K562 (cell line): ENCODE measurements at regions not wholly inside any gene's neighbourhood (a gene's known extent, or its start where the extent isn't known, plus 50 kb on each side); places are given as distances from the start of the nearest gene placed in this dataset.

Source experiments
- ATAC-seq: fragments of 200-7000 bp; cut with Tn5 transposase; 3 replicates; pipeline ENCODE4 v1.9.1; 2020; ENCODE audit warnings: moderate library complexity
- BruUV-seq: library from RNA; stranded (reverse); fragments of 400-500 nt; replicated peaks from 2 replicates; lab custom pipeline; 2021; lab: Mats Ljungman, UMichigan
- CTCF ChIA-PET: fragments of 300-600 bp; formaldehyde crosslinking; extraction: SDS; loops from one replicate; lab custom pipeline; 2021; ENCODE audit warnings: low intra/inter-chr PET ratio; lab: Yijun Ruan, JAX
- POLR2A ChIA-PET: fragments of 300-600, 350-650 bp; sonication (Branson Sonifier 250); formaldehyde crosslinking; extraction: SDS; loops from one replicate; lab custom pipeline; 2021; ENCODE audit warnings: antibody characterized with exemption, inconsistent platforms; lab: Yijun Ruan, JAX
- DNase-seq, 4 experiments: peaks; one replicate each; pipeline versions ENCODE4 v3.0.0 to v3.0.0-alpha.2; 2011 to 2018; ENCODE audit warnings: low spot score in 3 of 4, mixed read lengths in 3 of 4; ENCODE audit errors: extremely low read depth in 1 of 4
- FAIRE-seq: peaks from 2 replicates; lab custom pipeline; 2011; peaks lifted over from hg19 to GRCh38; lab: Jason Lieb, UNC
- H2AFZ ChIP-seq: 2 replicates; pipeline ENCODE4 v1.6.0; 2011; ENCODE audit warnings: low read depth, low read length, control low read depth, inconsistent platforms
- H3K27ac ChIP-seq: fragments of 200-600 bp; 3 replicates; pipeline ENCODE4 v1.8.0; 2011; ENCODE audit warnings: low read depth, mild to moderate bottlenecking, control low read depth, inconsistent platforms, low read length, moderate library complexity, mixed read lengths; ENCODE audit errors: extremely low read depth
- H3K27me3 ChIP-seq, 2 experiments: fragments of 300-600 bp in 1 of 2; 2 replicates in 1 of 2; 3 replicates in 1 of 2; pipeline versions ENCODE4 v1.6.0 to v1.8.0; 2011; ENCODE audit warnings: inconsistent platforms in 2 of 2, low read length in 2 of 2, mild to moderate bottlenecking in 1 of 2, mixed read lengths in 1 of 2, moderate library complexity in 1 of 2; ENCODE audit not compliant: control insufficient read depth in 2 of 2, insufficient read depth in 2 of 2
- H3K36me3 ChIP-seq: fragments of 300-600 bp; 3 replicates; pipeline ENCODE4 v1.8.0; 2011; ENCODE audit warnings: mild to moderate bottlenecking, low read length, inconsistent platforms; ENCODE audit not compliant: control insufficient read depth, insufficient read depth
- H3K4me1 ChIP-seq, 2 experiments: fragments of 200-600 bp in 1 of 2; replicated peaks in 1 of 2; 2 replicates in 1 of 2; 3 replicates in 1 of 2; pipeline versions ENCODE4 v1.5.1 to v1.8.0; 2011; ENCODE audit warnings: inconsistent platforms in 2 of 2, low read length in 2 of 2, mild to moderate bottlenecking in 1 of 2, mixed read lengths in 1 of 2, moderate library complexity in 1 of 2; ENCODE audit not compliant: control insufficient read depth in 2 of 2, insufficient read depth in 2 of 2
- H3K4me2 ChIP-seq: 2 replicates; pipeline ENCODE4 v1.6.1; 2011; ENCODE audit warnings: low read length, control low read depth, inconsistent platforms, mixed read lengths; ENCODE audit not compliant: insufficient read depth
- H3K4me3 ChIP-seq: fragments of 200-600 bp; sonication (generic), shearing (Covaris generic); 2 replicates; pipeline ENCODE4 v1.5.1; 2016; ENCODE audit warnings: control low read depth, inconsistent platforms
- H3K79me2 ChIP-seq: fragments of 200-600 bp; 3 replicates; pipeline ENCODE4 v1.8.0; 2011; ENCODE audit warnings: low read length, inconsistent platforms; ENCODE audit not compliant: control insufficient read depth, insufficient read depth
- H3K9ac ChIP-seq, 2 experiments: 2 replicates each; pipeline versions ENCODE4 v1.6.0 to v1.6.1; 2011; ENCODE audit warnings: low read depth in 2 of 2, low read length in 2 of 2, control low read depth in 1 of 2, inconsistent platforms in 1 of 2, mild to moderate bottlenecking in 1 of 2, mixed read lengths in 1 of 2; ENCODE audit not compliant: insufficient read depth in 1 of 2
- H3K9me1 ChIP-seq: one replicate; pipeline ENCODE4 v1.6.0; 2011; ENCODE audit warnings: inconsistent platforms, mild to moderate bottlenecking, low read length, moderate library complexity; ENCODE audit not compliant: control insufficient read depth, insufficient read depth
- H3K9me3 ChIP-seq: replicated peaks from 2 replicates; pipeline ENCODE4 v1.5.1; 2011; ENCODE audit warnings: low read depth, low read length, inconsistent platforms; ENCODE audit not compliant: control insufficient read depth, insufficient read depth
- H4K20me1 ChIP-seq: replicated peaks from 2 replicates; pipeline ENCODE4 v1.6.1; 2011; ENCODE audit warnings: low read length, inconsistent platforms, mixed read lengths; ENCODE audit not compliant: control insufficient read depth, insufficient read depth
- DPF2 ChIP-seq: fragments of 450-650 bp; IDR thresholded peaks from 2 replicates; pipeline ENCODE4 v1.6.1; 2016
- EHMT2 ChIP-seq: fragments of 450-650 bp; IDR thresholded peaks from 2 replicates; pipeline ENCODE4 v1.6.1; 2018; ENCODE audit warnings: antibody characterized with exemption
- FOXK1 ChIP-seq: sonication (generic); formaldehyde crosslinking; IDR thresholded peaks from 2 replicates; pipeline ENCODE4 v1.8.0; 2022; ENCODE audit warnings: missing genetic modification reagents, mild to moderate bottlenecking, borderline replicate concordance
- RBM25 ChIP-seq: fragments of 200-400 bp; formaldehyde crosslinking; IDR thresholded peaks from 2 replicates; pipeline ENCODE4 v1.6.1; 2018; ENCODE audit warnings: low read length, low read depth, moderate library complexity; ENCODE audit not compliant: severe bottlenecking
- ZNF282 ChIP-seq: sonication (generic); formaldehyde crosslinking; IDR thresholded peaks from 2 replicates; pipeline ENCODE4 v1.8.1; 2023; ENCODE audit warnings: missing genetic modification reagents
- WGBS: fragments of 100-300 bp; shearing (Covaris generic); methylation state at CpG from one replicate; pipeline ENCODE4 v1.1.6; 2016; ENCODE audit warnings: low coverage, mixed read lengths; ENCODE audit not compliant: insufficient coverage; ENCODE audit errors: missing lambda C conversion rate; 5-methylcytosine and 5-hydroxymethylcytosine counted together
- in situ Hi-C: fragments of 300-500 bp; cut with MboI; formaldehyde crosslinking; loops from 4 replicates; pipeline ENCODE4 v1.15.0; 2018; ENCODE audit warnings: inconsistent platforms, mixed read lengths
- intact Hi-C: fragments of 100-400 bp; cut with micrococcal nuclease; formaldehyde crosslinking; loops from 2 replicates; pipeline ENCODE4 v1.14.2; 2022

GRCh38 chr15:39323157-39323556, 257.7 kb upstream of the THBS1 start:
- no TSS peak for BruUV-seq
- no peak for FAIRE-seq

GRCh38 chr15:39323706-39324105, 257.2 kb upstream of the THBS1 start:
- Histone ChIP-seq H3K27ac (no peak overlapping the region), H2AFZ (no peak overlapping the region), H3K4me3 (no peak overlapping the region)
- in situ Hi-C loops: no loop called here
- no peak for ATAC-seq
- CTCF ChIA-PET: no interaction called here
- WGBS: 2% methylated on average over 3 of the region's 3 CpGs
- TF ChIP-seq ZNF282 (CRISPR knock-in tag): no peak
- peak; percentile 76 for TF ChIP-seq RBM25
- TF ChIP-seq DPF2: no peak
- TF ChIP-seq EHMT2: no peak
- TF ChIP-seq, all 486 proteins: peak for 1
- no peaks in the 10 kb centered on the region; a peak in 1 of 5 replicates for H3K4me1 ChIP-seq
- DNase-seq (no peak), FAIRE-seq (no peak)
- intact Hi-C loops: no loop called here
- no peak overlapping the region for H3K4me2 ChIP-seq
- no TSS peak for BruUV-seq
- no peaks in the 10 kb centered on the region for H3K79me2 ChIP-seq
- H3K27me3 ChIP-seq: no peaks in the 10 kb centered on the region; a peak in 2 of 5 replicates
- H3K9me1 ChIP-seq: no peaks in the 10 kb centered on the region
- H3K9ac ChIP-seq: no peak overlapping the region
- H3K9me3 ChIP-seq: no peaks in the 10 kb centered on the region
- POLR2A ChIA-PET: no interaction called here
- H3K36me3 ChIP-seq: no peaks in the 10 kb centered on the region
- no peaks in the 10 kb centered on the region; the same call in 1 of the 2 replicates for H4K20me1 ChIP-seq

More at GRCh38 chr15:39323157-39323556, 257.7 kb upstream of the THBS1 start:
- intact Hi-C loops: no loop called here
- H3K36me3 ChIP-seq: no peaks in the 10 kb centered on the region
- H3K4me3 ChIP-seq: no peak overlapping the region
- ATAC-seq: no peak
- in situ Hi-C loops: no loop called here
- TF ChIP-seq FOXK1 (CRISPR knock-in tag): no peak
- H3K9me1 ChIP-seq: no peaks in the 10 kb centered on the region
- no peaks in the 10 kb centered on the region; a peak in 1 of 5 replicates for H3K4me1 ChIP-seq
- CTCF ChIA-PET: no interaction called here
- H4K20me1 ChIP-seq: no peaks in the 10 kb centered on the region; the same call in 1 of the 2 replicates
- H3K27me3 ChIP-seq: no peaks in the 10 kb centered on the region; a peak in 1 of 5 replicates
- POLR2A ChIA-PET: no interaction called here
- H3K79me2 ChIP-seq: no peaks in the 10 kb centered on the region
- no peak for DNase-seq
- H3K4me2 ChIP-seq: no peak overlapping the region
- no peaks in the 10 kb centered on the region for H3K9me3 ChIP-seq
- no peak overlapping the region for H2AFZ ChIP-seq
- H3K9ac ChIP-seq: no peak overlapping the region
- H3K27ac ChIP-seq: no peak overlapping the region
